K562 (cell line): ENCODE measurements at regions not wholly inside any gene's neighbourhood (a gene's known extent, or its start where the extent isn't known, plus 50 kb on each side); places are given as distances from the start of the nearest gene placed in this dataset.

Experiments used
- DNMT1 ChIP-seq: fragments of 450-650 bp; IDR thresholded peaks from 2 replicates; pipeline ENCODE4 v1.6.1; 2016; ENCODE audit warnings: antibody characterized with exemption, mild to moderate bottlenecking
- FOXM1 ChIP-seq, 2 experiments: fragments of 450-650 bp in 1 of 2; sonication (generic) in 1 of 2; formaldehyde crosslinking in 1 of 2; IDR thresholded peaks; 2 replicates each; pipeline versions ENCODE4 v1.6.1 to v1.9.0; 2017 to 2022; ENCODE audit warnings: low read depth in 2 of 2, mild to moderate bottlenecking in 2 of 2, missing genetic modification reagents in 1 of 2, moderate library complexity in 1 of 2
- HNRNPH1 ChIP-seq: fragments of 200-400 bp; formaldehyde crosslinking; optimal IDR thresholded peaks from 2 replicates; pipeline ENCODE3; 2017; ENCODE audit warnings: low read depth, mild to moderate bottlenecking, low read length, moderate library complexity
- PCBP1 ChIP-seq: fragments of 200-400 bp; formaldehyde crosslinking; IDR thresholded peaks from 2 replicates; pipeline ENCODE4 v1.6.1; 2018; ENCODE audit warnings: mild to moderate bottlenecking, low read depth, low read length; ENCODE audit not compliant: poor library complexity, severe bottlenecking
- RAD21 ChIP-seq, 2 experiments: fragments of 250-450 bp in 1 of 2; fragments of 450-650 bp in 1 of 2; sonication (Bioruptor Pico) in 1 of 2; formaldehyde crosslinking in 1 of 2; IDR thresholded peaks in 1 of 2; conservative IDR thresholded peaks in 1 of 2; 2 replicates each; pipeline versions ENCODE4 v1.4.0 to v1.8.0; 2020 to 2022; ENCODE audit warnings: mild to moderate bottlenecking in 2 of 2, moderate library complexity in 1 of 2
- RB1 ChIP-seq: fragments of 450-650 bp; IDR thresholded peaks from 2 replicates; pipeline ENCODE4 v1.6.1; 2017; ENCODE audit warnings: low read depth, mild to moderate bottlenecking
- SIN3B ChIP-seq: fragments of 450-650 bp; IDR thresholded peaks from 2 replicates; pipeline ENCODE4 v1.6.1; 2017; ENCODE audit warnings: low read depth, mild to moderate bottlenecking, moderate library complexity
- TCF7 ChIP-seq: sonication (generic); IDR thresholded peaks from 2 replicates; pipeline ENCODE4 v1.6.1; 2016; ENCODE audit warnings: antibody characterized with exemption, borderline replicate concordance
- ZNF551 ChIP-seq: fragments of 250-450 bp; sonication (Bioruptor Pico); IDR thresholded peaks from 2 replicates; pipeline ENCODE4 v1.5.0; 2021; ENCODE audit warnings: mild to moderate bottlenecking, moderate library complexity

GRCh38 chr7:135834266-135834665 is 85.7 kb upstream of the FAM180A start:
- TF ChIP-seq TCF7 = no peak
- no peak for TF ChIP-seq PCBP1
- no peak for TF ChIP-seq HNRNPH1
- TF ChIP-seq RAD21 (CRISPR knock-in tag; conservative IDR thresholded peaks at IDR 0.05 in 1 of 2, IDR thresholded peaks at IDR 0.05 in 1 of 2) = no peak
- no peak for TF ChIP-seq RB1
- no peak for TF ChIP-seq ZNF551
- no peak for TF ChIP-seq FOXM1 (IDR thresholded peaks at IDR 0.05; ENCODE audit: low read depth)
- no peak for TF ChIP-seq FOXM1 (CRISPR knock-in tag; IDR thresholded peaks at IDR 0.05; ENCODE audit: low read depth)
- TF ChIP-seq SIN3B = no peak
- TF ChIP-seq DNMT1 = no peak
